DMS 273 treated with DMSO at 0.1 percent for 48 hours (cell line): ENCODE measurements at regions not wholly inside any gene's neighbourhood (a gene's known extent, or its start where the extent isn't known, plus 50 kb on each side); places are given as distances from the start of the nearest gene placed in this dataset.
"Not testable (repeated sequence)": the region's sequence is repeated elsewhere in the genome, so short reads cannot be mapped to it uniquely, and the experiment has no call there.

Experiments
- DNase-seq: peaks from one replicate; lab custom pipeline; 2025; lab: John Stamatoyannopoulos, UW

DNA sequence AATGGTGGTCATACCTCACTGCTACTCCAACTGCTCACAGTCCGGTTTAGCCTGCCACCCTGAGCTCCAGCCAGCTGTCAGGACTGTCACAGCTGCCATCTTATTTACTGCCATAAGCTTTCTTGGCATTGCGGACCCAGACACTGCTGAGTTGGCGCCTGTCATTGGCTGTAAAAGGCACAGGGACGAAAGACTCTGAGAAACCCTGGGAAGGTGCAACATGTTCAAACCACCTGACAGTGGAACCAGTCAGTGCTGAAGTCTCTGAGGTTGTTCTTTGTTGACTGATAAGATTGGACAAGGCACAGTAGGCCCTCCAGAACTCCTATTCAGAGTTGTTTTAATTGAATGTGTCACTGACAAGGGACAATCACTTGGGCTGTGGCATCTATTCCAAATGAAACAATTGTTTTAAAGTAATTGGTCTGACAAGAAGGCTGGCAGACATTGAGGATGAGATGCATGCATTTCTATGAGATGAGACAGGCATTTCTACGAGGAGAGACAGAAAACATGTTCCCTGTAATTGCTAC is 927.8 kb downstream of the STPG2 start:
- peak; percentile 4 for DNase-seq

DNA sequence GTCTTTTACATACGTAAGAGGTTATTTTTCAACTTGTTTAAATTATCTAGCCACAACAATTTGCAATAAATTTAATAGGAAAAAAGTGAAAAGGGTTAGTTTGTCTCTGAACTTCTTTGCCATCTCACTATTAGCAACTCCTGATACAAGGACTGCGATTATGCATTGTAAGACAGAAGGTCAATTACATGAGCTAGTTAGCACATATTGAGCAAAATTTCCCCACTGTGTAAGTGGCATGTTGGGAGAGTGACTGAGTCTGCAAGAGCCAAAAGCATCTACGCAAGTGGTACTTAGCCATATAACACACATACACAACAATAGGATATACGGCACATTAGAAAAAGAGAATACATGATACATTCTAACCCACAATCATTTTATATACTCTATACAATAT is 927.2 kb downstream of the STPG2 start:
- DNase-seq: no peak

DNA sequence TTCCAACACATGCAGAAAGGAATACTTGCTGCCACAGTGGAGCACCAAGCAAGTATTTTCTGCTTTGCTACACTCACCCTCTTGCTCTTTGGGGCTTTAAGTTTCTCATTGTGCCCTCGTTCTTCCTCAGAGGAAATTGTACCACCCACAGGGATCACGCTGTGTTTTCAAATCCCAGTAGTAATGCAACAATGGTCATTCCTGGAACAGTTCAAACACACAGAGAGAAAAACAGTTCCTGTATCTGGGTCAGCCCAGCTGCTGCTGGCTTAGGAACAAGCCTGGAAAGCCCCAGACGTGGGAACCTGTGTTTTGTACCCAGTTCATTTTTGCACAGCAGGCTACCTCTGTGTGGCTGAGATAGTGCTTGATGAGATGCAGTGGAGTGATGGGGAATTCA is 907.8 kb downstream of the STPG2 start:
- no peak for DNase-seq

DNA sequence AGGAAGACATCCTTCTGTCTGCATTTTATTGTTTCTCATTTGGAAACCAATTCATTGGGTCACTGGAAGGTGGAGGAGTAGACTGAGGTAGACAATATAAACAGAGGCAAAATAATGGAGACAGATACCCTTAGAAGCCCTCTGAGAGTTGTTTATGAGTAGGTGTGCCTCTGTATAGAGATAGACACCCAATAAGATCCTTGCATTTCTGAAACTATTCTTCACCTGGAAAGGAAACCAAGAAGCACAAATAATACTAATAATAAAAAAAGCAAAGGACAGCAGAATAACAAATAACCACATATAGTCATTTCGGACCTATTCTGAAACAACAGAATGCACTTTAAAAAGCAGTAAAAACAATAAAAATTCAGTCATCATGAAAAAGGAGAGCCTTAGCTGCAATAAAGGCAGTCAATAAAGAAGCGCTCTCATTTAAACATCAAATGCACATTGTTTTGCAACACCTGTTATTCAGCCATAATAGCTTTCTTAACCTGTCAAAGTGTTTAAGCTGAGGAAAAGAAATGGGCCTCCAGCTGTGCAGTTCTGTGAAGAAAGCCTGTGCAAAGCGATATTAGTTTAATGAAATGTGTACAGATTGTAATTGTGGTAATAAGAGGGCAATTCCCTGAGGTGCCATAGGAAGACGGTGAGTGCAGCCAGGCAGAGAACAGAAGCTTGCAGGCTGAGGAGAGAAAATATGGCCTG is 904.2 kb downstream of the STPG2 start:
- peak; percentile 39 for DNase-seq

DNA sequence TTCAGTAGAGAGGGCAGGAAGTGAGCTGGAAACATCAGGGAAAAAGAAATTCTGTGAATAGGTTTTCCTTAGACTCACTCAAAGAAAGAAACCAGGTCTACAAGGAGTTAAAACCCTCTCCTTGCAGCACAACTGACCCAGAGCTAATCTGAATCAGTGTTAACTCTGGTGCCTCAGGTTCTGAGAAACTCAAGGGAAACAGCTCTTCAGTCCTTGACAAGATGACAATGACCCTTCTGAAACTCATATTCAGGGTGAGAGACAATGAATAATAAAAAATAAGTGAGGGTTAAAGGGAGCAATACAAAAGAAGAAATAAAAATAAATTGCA is 903.6 kb downstream of the STPG2 start:
- DNase-seq: no peak

DNA sequence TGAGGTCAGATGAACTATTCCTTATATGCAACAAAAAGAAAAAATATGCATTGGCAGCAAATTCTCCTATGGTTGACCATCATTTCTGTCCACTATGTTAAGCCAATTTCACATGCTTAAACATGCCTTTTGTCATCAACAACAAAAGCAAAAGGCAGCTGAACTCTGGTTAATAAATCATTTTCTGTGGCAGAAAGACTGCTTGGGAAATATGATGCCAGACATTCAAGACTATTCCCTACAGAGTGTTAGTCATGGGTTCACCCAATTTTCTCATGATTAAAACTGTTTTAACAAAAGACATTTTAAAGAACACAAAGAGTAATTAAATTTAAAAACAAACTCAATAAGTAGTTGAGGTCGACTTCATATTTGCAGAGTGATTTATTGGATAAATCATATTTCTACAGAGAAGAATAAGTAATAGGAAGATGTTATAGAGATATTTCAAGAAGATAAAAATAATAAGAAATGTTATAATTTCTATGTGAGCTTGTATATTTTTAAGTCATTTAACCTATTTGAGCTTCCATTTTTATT is 890.6 kb downstream of the STPG2 start:
- no peak for DNase-seq

DNA sequence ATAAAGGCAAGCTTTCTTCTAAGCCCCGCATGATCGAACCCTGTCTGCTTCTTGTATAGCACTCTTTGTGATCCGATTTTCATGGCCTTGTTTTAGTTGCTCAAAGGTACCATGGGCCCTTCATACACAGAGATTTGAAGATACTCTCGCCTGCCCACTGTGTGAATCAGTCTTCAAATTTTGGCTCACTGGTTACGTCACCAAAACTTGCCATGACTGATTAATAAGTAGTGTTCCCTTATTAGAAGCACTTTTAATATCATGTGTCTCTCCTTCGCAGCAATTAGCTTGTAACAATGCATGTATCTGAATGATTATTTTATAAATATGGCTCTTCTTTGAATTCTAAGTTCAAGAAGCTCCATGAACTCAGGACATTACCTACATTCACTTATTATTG is 880.5 kb downstream of the STPG2 start:
- DNase-seq: no peak

DNA sequence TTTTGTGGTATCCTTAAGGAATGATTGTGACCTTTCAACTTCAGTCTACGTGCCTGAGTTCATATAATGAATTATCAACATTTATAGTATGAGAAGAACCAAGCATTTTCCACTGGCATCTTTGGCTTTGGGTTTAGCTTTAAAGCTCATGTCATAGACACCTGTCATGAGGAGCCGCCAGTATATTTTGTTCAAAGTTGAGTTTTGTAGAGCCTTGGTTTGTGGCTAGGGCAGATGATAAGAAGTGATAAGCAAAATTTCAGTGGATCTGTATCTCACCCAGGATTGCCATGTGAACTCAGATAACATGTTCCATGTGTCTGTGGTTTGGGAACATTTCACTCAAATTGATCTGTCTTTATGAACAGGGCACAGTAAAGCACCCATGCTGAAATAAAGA is 873.2 kb downstream of the STPG2 start:
- no peak for DNase-seq

DNA sequence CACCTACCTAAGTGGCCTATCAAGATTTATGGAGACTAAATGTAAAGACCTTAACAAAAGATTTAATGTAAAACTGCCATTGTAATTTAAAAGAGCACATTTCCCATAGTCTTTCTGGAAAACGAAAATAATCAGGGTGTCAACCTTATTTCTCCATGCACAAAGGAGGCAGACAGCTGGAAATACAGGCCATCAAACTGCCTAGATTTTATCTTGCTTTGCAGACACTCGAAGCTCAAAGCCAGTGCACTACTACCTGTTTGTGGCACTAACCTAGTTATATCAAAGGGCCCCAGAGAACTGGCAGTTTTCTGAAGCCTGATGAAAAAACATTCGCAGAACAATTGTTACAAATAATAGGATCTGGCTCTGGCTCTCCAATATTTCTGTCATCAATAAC is 863.9 kb downstream of the STPG2 start:
- DNase-seq: no peak

DNA sequence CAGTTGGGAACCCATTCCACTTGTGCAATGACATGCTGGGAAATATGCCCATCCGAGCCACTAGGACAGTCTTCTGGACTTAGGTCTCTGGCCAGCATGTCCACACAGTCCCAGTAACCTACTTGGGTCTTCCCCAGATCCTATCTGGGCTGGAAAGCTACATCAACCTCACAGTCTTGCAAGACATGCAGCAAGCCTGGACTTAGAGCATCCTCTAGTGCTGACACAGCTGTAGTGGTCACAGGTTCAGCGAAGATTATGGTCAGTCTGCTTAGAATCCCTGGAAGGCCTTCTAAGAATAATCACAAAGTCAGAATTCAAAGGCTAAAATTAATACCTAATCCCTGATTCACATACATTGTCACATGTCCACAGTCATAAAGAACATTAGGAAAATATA is 842.7 kb downstream of the STPG2 start:
- DNase-seq: no peak

DNA sequence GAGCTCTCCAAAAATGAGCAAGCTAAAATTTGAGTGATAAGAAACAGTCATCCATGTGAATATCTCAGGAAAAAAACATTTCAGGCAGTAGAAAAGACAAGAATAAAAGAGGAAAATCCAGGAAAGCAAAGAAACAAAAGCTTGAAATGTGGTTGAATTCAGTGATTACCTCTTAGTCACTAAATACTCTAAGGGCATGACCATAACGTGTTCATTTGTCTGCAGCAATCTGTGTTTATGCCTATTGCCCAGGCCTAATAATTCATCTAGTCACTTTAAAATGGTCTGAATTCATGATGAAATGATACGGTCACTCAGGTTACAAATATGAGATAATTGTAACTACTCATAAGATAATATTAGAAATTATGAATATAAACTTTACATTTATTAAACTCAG is 837.9 kb downstream of the STPG2 start:
- DNase-seq: no peak

DNA sequence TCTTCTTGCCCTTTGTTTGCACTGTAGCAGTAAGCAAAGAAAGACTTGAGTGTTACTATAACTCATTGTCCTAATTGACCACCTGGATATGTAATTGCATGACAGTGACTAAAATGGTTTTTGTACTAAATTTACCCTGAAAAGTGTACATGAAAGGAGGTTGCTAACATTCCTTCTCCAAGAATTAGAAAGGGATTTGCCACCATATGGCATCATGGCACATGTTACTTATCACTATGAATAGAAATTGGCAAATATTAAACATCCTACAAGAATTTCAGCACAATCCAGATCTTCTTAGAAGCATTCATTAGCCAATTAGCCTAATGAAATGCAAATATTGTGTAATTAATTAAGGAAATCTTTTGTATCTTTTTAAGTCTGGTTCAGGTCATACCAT is 834.2 kb downstream of the STPG2 start:
- no peak for DNase-seq

DNA sequence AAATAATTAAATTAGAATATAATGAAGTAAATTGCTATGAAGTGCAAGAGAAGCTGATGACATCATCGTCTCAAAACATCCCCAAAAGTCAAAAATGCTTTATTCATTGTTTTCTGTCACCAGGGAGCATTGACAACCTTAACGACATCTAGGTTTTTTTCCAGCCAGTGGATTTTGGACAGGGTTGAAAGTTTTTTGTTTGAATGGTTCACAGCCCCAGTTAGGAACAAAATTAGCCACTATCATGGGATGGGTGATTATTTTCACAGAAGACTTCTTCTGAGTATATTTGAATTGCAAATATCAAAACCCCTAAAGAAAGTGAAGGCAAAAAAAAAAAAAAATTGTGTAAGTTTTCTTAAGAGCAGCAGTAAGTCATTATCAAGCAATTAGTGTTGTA is 826.1 kb downstream of the STPG2 start:
- no peak for DNase-seq

DNA sequence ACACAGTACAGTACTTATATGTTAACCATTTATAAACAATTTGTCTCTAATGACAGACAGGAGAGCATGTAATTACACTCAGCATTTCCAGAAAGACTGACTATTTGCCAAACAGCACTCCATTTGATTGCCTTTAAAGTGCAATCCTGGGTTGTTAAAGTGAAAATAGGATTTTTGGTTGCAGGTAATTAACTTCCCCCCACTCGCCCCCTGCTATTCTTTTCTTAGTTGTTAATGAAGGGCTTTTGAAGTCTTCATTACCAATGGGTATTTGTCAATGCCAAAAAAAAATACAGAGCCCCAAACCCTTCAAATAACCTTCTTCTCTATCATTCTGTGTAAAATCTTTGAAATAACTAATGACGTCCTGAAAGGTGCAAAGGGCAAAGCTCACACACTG is 825.6 kb downstream of the STPG2 start:
- no peak for DNase-seq

DNA sequence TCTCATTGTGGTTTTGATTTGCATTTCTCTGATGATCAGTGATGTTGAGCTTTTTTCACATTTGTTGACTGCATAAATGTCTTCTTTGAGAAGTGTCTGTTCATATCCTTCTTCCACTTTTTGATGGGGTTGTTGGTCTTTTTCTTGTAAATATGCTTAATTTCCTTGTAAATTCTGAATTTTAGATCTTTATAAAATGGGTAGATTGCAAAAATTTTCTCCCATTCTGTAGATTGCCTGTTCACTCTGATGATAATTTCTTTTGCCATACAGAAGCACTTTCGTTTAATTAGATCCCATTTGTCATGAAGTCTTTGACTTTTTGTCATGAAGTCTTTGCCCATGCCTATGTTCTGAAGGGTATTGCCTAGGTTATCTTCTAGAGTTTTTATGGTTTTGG is 817.5 kb downstream of the STPG2 start:
- DNase-seq: not testable (repeated sequence)

DNA sequence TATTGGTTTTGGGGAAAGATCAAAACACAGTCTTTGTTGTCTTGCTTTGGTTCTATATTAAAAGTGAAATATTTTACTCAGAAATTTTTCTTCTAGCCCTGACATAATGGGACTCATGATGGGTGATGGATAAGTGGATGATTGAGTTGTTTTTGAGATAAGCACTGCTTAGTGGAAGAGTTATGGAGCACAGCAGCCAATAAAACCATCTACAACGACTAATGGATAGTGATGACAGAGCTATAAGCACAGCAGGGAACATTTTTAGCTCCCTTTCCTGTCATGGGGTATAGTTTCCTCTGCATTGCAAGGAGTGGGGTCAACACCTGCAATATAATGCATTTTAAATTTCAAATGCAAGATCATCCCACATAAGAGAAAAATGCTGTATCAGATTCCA is 812.4 kb downstream of the STPG2 start:
- DNase-seq: no peak

DNA sequence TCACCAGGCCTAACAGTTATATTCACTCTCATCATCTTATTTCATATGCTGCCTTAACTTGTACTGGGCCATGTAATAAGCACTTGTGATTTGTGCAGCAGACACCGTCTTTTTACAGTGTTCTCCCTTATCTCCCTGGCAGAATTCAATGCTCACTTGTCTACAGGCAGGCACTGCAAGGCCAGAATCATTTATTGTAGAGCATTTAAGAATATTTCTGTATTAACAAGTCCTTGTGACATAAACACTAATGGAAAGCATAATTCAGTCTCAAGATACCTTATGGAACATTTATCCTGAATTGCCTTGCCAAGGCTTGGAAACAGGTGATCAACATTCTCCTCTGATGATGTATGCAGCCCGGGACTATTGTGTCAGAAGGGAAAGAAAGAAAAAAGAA is 808.9 kb downstream of the STPG2 start:
- no peak for DNase-seq

DNA sequence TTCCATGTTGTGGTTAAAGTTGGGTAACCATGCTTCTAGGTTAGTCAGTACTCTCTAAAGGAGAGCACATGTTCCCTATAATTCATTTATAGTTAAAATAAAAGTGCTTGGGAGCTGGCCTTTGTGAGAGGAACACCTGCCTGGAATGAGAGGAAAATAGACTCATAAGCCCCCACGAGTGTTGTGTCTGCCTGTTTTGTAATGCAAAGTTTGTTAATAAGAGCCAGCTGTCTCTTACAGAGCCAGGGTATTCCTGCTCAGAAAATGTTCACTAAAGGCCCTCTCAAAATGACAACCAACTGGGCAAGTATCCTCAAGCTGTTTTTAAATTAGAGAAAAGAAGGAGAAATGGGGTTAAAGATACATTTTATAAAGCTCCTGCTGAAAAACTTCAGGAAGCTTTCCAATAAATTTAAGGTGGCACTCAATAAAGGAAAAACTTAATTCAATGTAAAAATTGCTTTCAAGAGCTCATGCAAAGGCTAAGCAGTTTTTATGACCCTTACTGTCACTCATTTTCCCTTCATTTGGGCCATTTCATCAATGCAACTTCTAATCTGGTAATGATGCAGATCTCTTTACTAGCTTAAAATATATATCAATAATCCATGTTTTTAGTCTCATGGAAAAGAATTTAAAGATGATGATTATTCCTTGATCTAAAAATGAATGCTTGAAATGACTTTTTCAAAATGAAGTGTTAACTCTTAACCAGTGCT is 793.6 kb downstream of the STPG2 start:
- no peak for DNase-seq

DNA sequence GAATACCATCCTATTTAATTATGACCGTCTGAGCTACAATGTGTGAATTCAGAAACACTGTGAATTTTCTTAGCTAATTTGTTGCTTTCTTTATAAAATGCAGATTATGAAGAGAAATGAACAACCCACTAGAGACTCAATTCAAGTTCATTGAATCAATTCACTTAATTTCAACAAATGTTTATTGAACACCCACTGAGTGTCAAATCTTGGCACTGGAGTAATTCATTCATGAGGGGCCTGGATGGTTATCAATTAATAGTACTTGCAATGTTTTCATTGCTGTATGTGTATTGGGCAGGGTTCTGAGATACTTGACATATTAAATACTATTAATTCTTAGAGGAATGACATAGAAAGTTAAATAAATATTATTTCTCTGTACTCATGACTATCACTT is 789.4 kb downstream of the STPG2 start:
- DNase-seq: no peak

DNA sequence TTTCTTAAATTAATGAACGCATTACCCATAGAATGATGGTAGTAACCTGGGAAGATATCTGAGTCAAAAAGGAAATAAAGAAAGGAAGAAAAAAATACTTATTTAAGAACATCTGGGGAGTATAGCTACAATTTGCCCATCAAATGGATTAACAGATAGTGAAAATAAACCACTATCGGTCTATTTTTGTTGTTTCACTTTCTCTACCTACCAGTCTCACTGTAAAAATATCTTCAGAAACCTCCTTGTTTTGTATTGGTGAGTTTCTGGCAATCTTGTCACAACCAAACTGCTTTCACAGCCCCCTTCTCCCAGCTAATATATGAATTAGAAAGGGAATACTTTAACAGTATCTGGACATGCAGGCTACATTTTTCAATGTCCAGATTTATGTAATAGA is 783.5 kb downstream of the STPG2 start:
- no peak for DNase-seq

DNA sequence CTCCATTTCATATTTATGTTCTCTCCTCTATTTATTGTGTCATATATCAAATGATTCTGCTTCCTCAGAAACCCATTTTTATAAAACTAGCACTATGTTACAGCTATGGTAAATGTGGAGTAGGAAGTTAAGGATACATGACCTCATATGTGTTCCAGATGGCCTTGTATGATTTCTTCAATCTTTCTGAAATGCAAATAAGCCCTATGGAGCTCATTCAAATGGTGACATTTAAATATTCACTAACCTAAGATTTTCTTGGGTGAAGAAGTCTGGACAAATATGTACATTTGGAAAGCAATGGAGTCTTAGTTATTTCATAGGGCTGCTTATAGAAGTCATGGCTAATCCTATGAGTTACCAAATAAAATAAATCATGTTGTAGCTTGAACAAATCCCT is 782.5 kb downstream of the STPG2 start:
- no peak for DNase-seq

DNA sequence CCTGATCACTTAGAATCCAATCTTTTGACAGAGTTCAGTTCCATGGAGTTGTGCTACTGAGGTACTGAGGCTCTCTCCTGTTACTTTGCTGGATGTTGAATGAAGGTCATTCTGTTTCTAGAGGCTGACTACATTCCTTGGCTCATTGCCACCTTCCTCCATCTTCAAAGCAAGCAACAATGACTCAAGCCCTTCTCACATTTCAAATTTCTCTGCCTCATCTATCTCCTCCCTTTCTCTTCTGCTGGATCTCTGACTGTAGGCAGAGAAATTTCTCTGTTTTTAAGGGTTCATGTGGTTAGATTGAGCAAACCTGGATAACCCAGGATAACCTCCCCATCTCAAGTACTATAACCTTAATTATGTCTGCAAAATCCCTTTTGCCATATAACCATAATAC is 775.4 kb downstream of the STPG2 start:
- peak; percentile 4 for DNase-seq

DNA sequence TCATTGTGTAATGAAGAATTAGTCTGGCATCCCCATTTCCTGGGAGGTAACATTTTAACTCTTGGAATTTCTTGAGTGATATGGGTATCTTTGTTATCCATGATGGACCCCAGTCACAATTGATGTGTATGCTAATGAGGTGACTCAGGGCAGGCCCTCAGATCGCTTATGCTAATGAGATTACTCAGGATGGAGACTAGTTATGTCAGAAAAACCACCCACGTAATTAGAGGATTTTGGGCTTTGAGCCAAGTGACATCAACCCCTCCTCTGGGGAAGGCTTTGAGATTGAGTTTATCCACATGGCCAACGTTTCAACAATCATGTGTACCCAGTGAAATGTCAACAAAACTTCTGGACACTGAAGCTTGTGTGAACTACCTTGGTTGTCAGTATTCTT is 772.7 kb downstream of the STPG2 start:
- DNase-seq: no peak

DNA sequence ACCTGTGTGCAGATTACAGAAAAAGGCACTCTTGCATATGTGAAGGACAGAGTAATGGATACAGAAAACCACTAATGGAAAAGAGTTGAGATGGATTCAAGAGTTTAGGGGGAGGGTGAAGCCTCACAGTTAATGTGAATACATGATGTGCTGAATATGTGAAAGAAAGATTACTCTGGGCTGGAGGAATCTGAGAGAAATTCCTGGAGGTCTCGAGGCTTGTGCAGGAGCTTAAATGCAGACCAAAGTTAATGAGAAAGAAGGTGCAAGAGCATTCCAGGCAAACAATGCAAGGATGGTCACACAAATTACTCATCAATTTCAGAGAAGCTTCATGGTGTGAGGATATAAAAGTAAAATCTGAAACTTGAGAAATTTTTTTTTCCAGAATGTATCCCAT is 768.8 kb downstream of the STPG2 start:
- no peak for DNase-seq
